Neural cell (in vitro differentiated cells): ENCODE measurements at regions not wholly inside any gene's neighbourhood (a gene's known extent, or its start where the extent isn't known, plus 50 kb on each side); places are given as distances from the start of the nearest gene placed in this dataset.

ENCODE experiments used
- H2AFZ ChIP-seq: fragments of 200-600, 300-800 bp; sonication (generic), shearing (Covaris generic); 2 replicates; pipeline ENCODE4 v1.6.0; 2014; ENCODE audit warnings: low read depth, mild to moderate bottlenecking, antibody characterized with exemption, low read length, moderate library complexity
- H3F3A ChIP-seq: fragments of 200-600 bp; shearing (Covaris generic); 2 replicates; pipeline ENCODE4 v1.6.1; 2016; ENCODE audit warnings: mild to moderate bottlenecking, moderate library complexity, mixed read lengths, antibody characterized with exemption, low read length; ENCODE audit not compliant: insufficient read depth, poor library complexity, severe bottlenecking
- H3K27ac ChIP-seq: fragments of 200-600, 300-800 bp; sonication (generic), shearing (Covaris generic); 2 replicates; pipeline ENCODE4 v1.5.1; 2014; ENCODE audit warnings: mild to moderate bottlenecking, low read length, moderate library complexity
- H3K27me3 ChIP-seq: fragments of 300-800, 200-600 bp; sonication (generic), shearing (Covaris generic); 2 replicates; pipeline ENCODE4 v1.6.0; 2014; ENCODE audit warnings: mild to moderate bottlenecking, low read depth, low read length, moderate library complexity; ENCODE audit not compliant: insufficient read depth
- H3K36me3 ChIP-seq: fragments of 300-800, 200-600 bp; sonication (generic), shearing (Covaris generic); 2 replicates; pipeline ENCODE4 v1.5.1; 2014; ENCODE audit warnings: mild to moderate bottlenecking, antibody characterized with exemption, low read length, moderate library complexity; ENCODE audit not compliant: insufficient read depth
- H3K4me2 ChIP-seq: fragments of 300-800, 200-600 bp; sonication (generic), shearing (Covaris generic); 2 replicates; pipeline ENCODE4 v1.6.0; 2014; ENCODE audit warnings: mild to moderate bottlenecking, low read length
- H3K4me3 ChIP-seq: fragments of 300-800, 200-600 bp; sonication (generic), shearing (Covaris generic); 2 replicates; pipeline ENCODE4 v1.5.1; 2014; ENCODE audit warnings: mild to moderate bottlenecking, low read length, moderate library complexity
- H3K79me2 ChIP-seq: fragments of 200-600 bp; shearing (Covaris generic); replicated peaks from 2 replicates; pipeline ENCODE4 v1.6.0; 2014; ENCODE audit warnings: mild to moderate bottlenecking, low read length, moderate library complexity; ENCODE audit not compliant: insufficient read depth
- H3K9ac ChIP-seq: fragments of 300-800, 200-600 bp; sonication (generic), shearing (Covaris generic); 2 replicates; pipeline ENCODE4 v1.6.1; 2016; ENCODE audit warnings: mild to moderate bottlenecking, low read length, mixed read lengths
- H3K9me2 ChIP-seq: fragments of 200-600 bp; shearing (Covaris generic); 2 replicates; pipeline ENCODE4 v1.6.1; 2016; ENCODE audit warnings: mild to moderate bottlenecking, low read length, mixed read lengths; ENCODE audit not compliant: insufficient read depth
- H3K9me3 ChIP-seq: fragments of 200-600, 300-800 bp; sonication (generic), shearing (Covaris generic); 2 replicates; pipeline ENCODE4 v1.6.1; 2016; ENCODE audit warnings: mild to moderate bottlenecking, mixed run types, low read length, moderate library complexity, mixed read lengths
- H4K20me1 ChIP-seq: fragments of 200-600 bp; shearing (Covaris generic); 2 replicates; pipeline ENCODE4 v1.6.1; 2016; ENCODE audit warnings: mild to moderate bottlenecking, mixed run types; ENCODE audit not compliant: insufficient read depth
- CTCF ChIP-seq: fragments of 450-650 bp; IDR thresholded peaks from 2 replicates; pipeline ENCODE4 v1.5.1; 2014; ENCODE audit warnings: antibody characterized with exemption, mild to moderate bottlenecking, moderate library complexity; ENCODE audit not compliant: poor library complexity, severe bottlenecking
- EP300 ChIP-seq: fragments of 450-650 bp; conservative IDR thresholded peaks from 2 replicates; pipeline ENCODE4 v1.6.1; 2014; ENCODE audit warnings: antibody characterized with exemption, mild to moderate bottlenecking, moderate library complexity; ENCODE audit not compliant: poor library complexity, severe bottlenecking
- EZH2 ChIP-seq: fragments of 200-600, 300-800 bp; shearing (Covaris generic), sonication (generic); IDR thresholded peaks from 2 replicates; pipeline ENCODE4 v1.6.1; 2014; ENCODE audit warnings: antibody characterized with exemption, low read length, borderline replicate concordance, mild to moderate bottlenecking; ENCODE audit not compliant: insufficient read depth, poor library complexity, severe bottlenecking
- MXI1 ChIP-seq: fragments of 450-650 bp; conservative IDR thresholded peaks from 2 replicates; pipeline ENCODE4 v1.6.1; 2014; ENCODE audit warnings: antibody characterized with exemption, mild to moderate bottlenecking; ENCODE audit not compliant: poor library complexity, severe bottlenecking
- POLR2AphosphoS5 ChIP-seq: IDR thresholded peaks from 2 replicates; pipeline ENCODE4 v1.6.1; 2012
- RAD21 ChIP-seq: fragments of 450-650 bp; conservative IDR thresholded peaks from 2 replicates; pipeline ENCODE4 v1.6.1; 2014; ENCODE audit warnings: antibody characterized with exemption, mild to moderate bottlenecking, moderate library complexity
- SMC3 ChIP-seq: fragments of 450-650 bp; conservative IDR thresholded peaks from 2 replicates; pipeline ENCODE4 v1.6.1; 2014; ENCODE audit warnings: antibody characterized with exemption, mild to moderate bottlenecking, moderate library complexity; ENCODE audit not compliant: poor library complexity
- TAF1 ChIP-seq: IDR thresholded peaks from 2 replicates; pipeline ENCODE4 v1.6.1; 2012; ENCODE audit warnings: low read depth
- TF ChIP-seq, protein P1 (sequence below): IDR thresholded peaks from 2 replicates; pipeline ENCODE4 v1.6.1; 2012; ENCODE audit warnings: borderline replicate concordance

GRCh38 chr2:155308367-155309009 lies 610.0 kb downstream of the KCNJ3 start:
- no peaks in the 10 kb centered on the region for H3K27me3 ChIP-seq
- no peak overlapping the region for H3K9ac ChIP-seq
- H3K9me3 ChIP-seq = no peaks in the 10 kb centered on the region
- H3K9me2 ChIP-seq = no peaks in the 10 kb centered on the region
- TF ChIP-seq, protein P1, sequence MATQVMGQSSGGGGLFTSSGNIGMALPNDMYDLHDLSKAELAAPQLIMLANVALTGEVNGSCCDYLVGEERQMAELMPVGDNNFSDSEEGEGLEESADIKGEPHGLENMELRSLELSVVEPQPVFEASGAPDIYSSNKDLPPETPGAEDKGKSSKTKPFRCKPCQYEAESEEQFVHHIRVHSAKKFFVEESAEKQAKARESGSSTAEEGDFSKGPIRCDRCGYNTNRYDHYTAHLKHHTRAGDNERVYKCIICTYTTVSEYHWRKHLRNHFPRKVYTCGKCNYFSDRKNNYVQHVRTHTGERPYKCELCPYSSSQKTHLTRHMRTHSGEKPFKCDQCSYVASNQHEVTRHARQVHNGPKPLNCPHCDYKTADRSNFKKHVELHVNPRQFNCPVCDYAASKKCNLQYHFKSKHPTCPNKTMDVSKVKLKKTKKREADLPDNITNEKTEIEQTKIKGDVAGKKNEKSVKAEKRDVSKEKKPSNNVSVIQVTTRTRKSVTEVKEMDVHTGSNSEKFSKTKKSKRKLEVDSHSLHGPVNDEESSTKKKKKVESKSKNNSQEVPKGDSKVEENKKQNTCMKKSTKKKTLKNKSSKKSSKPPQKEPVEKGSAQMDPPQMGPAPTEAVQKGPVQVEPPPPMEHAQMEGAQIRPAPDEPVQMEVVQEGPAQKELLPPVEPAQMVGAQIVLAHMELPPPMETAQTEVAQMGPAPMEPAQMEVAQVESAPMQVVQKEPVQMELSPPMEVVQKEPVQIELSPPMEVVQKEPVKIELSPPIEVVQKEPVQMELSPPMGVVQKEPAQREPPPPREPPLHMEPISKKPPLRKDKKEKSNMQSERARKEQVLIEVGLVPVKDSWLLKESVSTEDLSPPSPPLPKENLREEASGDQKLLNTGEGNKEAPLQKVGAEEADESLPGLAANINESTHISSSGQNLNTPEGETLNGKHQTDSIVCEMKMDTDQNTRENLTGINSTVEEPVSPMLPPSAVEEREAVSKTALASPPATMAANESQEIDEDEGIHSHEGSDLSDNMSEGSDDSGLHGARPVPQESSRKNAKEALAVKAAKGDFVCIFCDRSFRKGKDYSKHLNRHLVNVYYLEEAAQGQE = no peak
- TF ChIP-seq MXI1 = no peak
- no peak for TF ChIP-seq POLR2AphosphoS5
- TF ChIP-seq SMC3 = no peak
- TF ChIP-seq RAD21 = no peak
- H3K36me3 ChIP-seq = no peaks in the 10 kb centered on the region
- H3K4me3 ChIP-seq = no peak overlapping the region
- no peaks in the 10 kb centered on the region for H3K79me2 ChIP-seq
- no peak overlapping the region for H3K27ac ChIP-seq
- H4K20me1 ChIP-seq = no peaks in the 10 kb centered on the region
- no peak overlapping the region for H3K4me2 ChIP-seq
- H2AFZ ChIP-seq = no peak overlapping the region
- no peaks in the 10 kb centered on the region for H3F3A ChIP-seq

- no peaks in the 10 kb centered on the region for H4K20me1 ChIP-seq
- H3K4me3 ChIP-seq = no peak overlapping the region
- no peak overlapping the region for H3K4me2 ChIP-seq
- no peak overlapping the region for H2AFZ ChIP-seq
- H3K9me3 ChIP-seq = no peaks in the 10 kb centered on the region
- H3K27me3 ChIP-seq = no peaks in the 10 kb centered on the region
- no peaks in the 10 kb centered on the region for H3K79me2 ChIP-seq
- H3K36me3 ChIP-seq = no peaks in the 10 kb centered on the region
- no peaks in the 10 kb centered on the region for H3F3A ChIP-seq
- H3K9me2 ChIP-seq = no peaks in the 10 kb centered on the region
- H3K9ac ChIP-seq = no peak overlapping the region
- H3K27ac ChIP-seq = no peak overlapping the region
- TF ChIP-seq SMC3 = no peak
- TF ChIP-seq TAF1 = no peak
- TF ChIP-seq, protein P1 = no peak
- no peak for TF ChIP-seq RAD21
- no peak for TF ChIP-seq EZH2
- no peak for TF ChIP-seq POLR2AphosphoS5
- TF ChIP-seq EP300 = no peak
- TF ChIP-seq MXI1 = no peak
- no peak for TF ChIP-seq CTCF
Measured at GRCh38 chr2:155301221-155301620, 602.7 kb downstream of the KCNJ3 start.
